Omental fat pad (tissue), 3 donors: ENCODE measurements at regions not wholly inside any gene's neighbourhood (a gene's known extent, or its start where the extent isn't known, plus 50 kb on each side); places are given as distances from the start of the nearest gene placed in this dataset.

Experiments
- ATAC-seq: fragments of 150-250 bp; one replicate; pipeline ENCODE4 v1.9.1; 2016; ENCODE audit warnings: mild to moderate bottlenecking, moderate library complexity; ENCODE audit not compliant: low FRiP score
- DNase-seq: peaks from one replicate; pipeline ENCODE4 v3.0.0-alpha.2; 2019; ENCODE audit warnings: low spot score
- TF ChIP-seq, protein P1 (sequence below), 3 donors: fragments of 450-650 bp; IDR thresholded peaks; one replicate each; pipeline ENCODE4 v1.5.1; 2016 to 2017; ENCODE audit warnings: antibody characterized with exemption in 3 of 3, mild to moderate bottlenecking in 3 of 3, moderate library complexity in 2 of 3

DNA sequence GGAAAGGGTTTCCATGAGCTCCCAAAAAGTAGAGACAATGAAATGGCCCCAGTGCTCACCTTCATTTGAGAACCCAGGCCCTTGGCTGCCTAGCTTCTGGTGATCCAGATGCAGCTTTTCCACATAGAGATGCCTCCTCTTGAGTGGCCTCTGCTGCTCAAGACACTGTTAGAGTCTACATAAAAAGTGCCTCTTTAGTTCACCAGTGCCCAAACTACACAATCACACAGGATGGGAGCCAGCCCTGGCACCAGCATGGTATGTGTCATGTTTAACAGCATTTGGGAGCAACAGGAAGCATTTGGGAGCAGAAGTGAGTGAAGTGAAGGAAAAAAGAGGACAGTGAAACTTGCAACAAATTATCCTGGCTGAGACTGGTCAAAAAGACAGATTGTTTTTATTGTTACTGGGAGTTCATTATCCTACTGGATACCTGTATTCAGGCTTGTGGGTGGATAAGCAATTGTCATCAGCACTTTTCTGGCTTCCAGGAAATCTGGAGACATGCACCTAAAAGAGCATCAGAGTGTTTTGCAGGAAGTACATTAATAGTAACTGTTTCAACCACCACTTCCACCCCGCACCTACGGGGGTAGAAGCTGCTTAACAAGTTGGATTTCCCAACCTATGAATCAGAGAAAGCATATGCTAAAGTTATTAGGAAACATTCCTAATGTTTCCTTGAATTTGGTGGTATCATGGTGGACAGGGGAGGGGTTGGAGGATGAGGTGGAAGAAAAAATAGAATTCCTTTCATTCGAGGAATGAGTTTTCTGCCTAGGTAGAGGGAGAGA lies 416.2 kb downstream of the IGSF11 start:
- TF ChIP-seq, protein P1, sequence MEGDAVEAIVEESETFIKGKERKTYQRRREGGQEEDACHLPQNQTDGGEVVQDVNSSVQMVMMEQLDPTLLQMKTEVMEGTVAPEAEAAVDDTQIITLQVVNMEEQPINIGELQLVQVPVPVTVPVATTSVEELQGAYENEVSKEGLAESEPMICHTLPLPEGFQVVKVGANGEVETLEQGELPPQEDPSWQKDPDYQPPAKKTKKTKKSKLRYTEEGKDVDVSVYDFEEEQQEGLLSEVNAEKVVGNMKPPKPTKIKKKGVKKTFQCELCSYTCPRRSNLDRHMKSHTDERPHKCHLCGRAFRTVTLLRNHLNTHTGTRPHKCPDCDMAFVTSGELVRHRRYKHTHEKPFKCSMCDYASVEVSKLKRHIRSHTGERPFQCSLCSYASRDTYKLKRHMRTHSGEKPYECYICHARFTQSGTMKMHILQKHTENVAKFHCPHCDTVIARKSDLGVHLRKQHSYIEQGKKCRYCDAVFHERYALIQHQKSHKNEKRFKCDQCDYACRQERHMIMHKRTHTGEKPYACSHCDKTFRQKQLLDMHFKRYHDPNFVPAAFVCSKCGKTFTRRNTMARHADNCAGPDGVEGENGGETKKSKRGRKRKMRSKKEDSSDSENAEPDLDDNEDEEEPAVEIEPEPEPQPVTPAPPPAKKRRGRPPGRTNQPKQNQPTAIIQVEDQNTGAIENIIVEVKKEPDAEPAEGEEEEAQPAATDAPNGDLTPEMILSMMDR (IDR thresholded peaks at IDR 0.05) = no peak
- no peak for ATAC-seq
- no peak for DNase-seq

DNA sequence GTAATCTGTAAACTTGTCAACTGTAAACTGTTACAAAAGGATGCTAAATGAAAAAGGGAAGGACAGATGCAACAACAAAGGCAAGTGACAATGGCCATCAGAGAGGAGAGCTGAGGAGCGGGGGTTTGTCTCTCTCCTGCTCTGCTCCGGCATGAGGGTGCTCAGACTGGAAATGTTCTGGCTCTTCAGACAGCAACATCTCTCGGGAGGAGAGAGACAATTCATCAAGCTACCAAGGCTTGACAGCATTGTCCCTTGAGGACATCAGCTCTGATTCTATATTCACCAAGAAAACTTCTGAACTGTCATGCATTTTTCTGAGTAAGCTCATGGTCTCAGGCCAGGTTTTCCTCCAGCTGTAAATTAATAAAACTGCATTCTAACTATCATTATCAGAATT lies 408.2 kb downstream of the IGSF11 start:
- TF ChIP-seq, protein P1 (IDR thresholded peaks at IDR 0.05) = no peak
- ATAC-seq = no peak
- DNase-seq = no peak

DNA sequence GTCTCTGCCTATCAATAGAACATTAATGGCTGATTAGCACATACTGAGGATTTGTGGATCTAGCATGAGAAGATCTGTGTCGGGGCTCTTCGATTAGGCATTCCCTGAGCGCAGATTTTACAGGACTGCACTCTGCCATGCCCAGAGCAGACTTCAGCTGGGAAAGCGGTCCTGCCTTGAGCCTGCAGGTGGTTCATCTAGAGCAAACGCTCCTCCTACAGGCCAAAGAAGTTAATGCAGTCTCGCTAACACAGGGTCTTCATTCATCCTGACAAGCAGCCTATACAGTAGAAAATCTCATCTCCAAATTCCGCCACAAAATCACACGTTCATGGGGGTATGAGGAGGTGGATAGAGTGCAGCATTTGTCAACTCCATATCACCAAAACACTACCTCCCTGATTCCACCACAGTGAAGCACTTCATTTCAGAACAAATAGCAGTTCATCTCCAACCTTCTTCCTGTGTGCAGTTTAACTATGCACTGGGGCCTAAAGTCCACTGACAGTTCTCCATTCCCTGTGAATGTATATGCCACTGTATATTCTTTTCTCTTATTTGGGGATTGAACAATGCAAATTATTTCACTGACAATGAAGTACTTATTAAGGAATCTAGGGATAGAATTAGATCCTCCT lies 405.8 kb downstream of the IGSF11 start:
- peak; percentile 65 for ATAC-seq
- no peak for DNase-seq
- TF ChIP-seq, protein P1 (IDR thresholded peaks at IDR 0.05) = no peak

DNA sequence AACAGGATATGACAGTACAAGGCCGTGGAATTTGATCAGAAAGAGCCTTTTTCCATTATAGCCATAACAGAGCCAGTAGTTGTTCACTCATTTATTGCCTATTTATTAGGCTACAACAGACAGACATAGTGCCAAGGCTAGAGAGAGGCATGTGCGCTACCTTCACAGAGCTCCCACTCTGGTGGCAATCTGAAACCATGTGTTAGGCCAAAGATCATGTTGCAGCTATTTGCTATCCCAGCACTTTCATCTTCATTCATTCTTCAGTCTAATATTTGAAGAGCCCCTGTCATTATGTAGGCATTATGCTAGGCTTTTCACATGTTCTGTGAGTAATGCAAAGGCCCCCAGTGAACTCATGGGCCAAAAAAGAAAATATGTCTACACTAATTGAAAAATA lies 404.8 kb downstream of the IGSF11 start:
- DNase-seq = no peak
- ATAC-seq = no peak
- TF ChIP-seq, protein P1 (IDR thresholded peaks at IDR 0.05) = no peak

DNA sequence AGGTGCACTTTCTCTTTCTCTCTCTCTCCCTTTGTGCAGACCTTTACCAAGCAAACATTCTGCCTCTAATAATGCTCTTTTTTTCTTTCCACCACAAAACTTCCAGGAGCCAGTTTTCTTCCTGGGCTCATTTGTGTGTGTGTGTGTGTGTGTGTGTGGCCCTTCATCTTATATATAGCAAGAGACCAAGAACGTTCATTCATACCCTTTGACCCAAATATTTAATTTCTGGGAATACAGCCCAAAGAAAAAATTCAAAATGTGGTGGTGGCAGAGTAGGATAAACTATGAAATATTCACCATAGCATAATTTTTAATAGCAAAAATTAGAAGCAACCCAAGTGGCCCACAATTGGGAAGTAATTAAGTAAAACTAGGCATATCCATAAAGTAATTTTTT lies 398.9 kb downstream of the IGSF11 start:
- DNase-seq (no peak), ATAC-seq (no peak)
- TF ChIP-seq, protein P1 (IDR thresholded peaks at IDR 0.05) = no peak

DNA sequence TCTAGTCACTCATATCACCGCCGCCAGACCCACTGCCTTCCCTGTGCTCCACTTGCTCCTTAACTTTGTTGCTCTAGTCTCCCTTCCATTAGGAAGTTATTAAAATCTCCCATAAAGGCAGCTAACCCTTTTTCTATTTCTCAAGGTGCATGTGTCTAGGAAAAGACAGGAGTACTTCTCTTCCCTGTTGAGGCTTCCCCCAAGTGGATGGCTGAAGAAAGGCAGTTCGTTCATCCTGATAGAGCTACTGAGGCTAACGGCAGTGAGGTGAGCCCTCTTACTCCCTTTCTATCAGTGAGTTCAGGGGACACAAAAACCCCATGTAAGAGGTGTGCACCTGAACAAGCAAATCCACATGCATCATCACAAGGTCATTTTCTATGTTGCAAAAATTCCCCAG lies 397.8 kb downstream of the IGSF11 start:
- TF ChIP-seq, protein P1 (IDR thresholded peaks at IDR 0.05) = no peak
- no peak for DNase-seq
- no peak for ATAC-seq

DNA sequence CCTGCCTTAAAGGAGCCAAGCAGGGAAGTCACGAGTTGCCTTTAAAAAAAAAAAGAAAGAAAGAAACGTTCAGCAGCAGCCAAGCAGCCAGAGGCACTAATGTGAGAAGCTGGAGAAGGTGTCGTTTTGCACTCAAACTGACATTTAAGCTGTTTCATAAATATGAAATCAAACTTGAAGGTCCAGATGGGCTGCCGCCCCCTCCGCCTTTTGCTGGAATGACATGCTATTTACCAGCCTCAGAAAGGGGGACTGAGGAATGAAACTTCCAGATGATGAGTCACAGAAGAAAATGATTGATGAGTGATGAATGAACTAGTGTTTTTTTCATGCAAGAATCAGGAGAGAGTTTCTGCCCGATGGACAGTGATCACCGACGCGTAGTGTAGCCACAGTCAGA lies 396.8 kb downstream of the IGSF11 start:
- ATAC-seq = no peak
- TF ChIP-seq, protein P1 (IDR thresholded peaks at IDR 0.05) = no peak
- DNase-seq = no peak
